Adrenal gland (tissue), 9 donors: ENCODE measurements at regions not wholly inside any gene's neighbourhood (a gene's known extent, or its start where the extent isn't known, plus 50 kb on each side); places are given as distances from the start of the nearest gene placed in this dataset.

ENCODE experiments used
- DNase-seq, 7 donors: peaks; one replicate each; pipeline ENCODE4 v3.0.0-alpha.2; 2019 to 2020
- H3K27ac ChIP-seq, 5 donors: fragments of 200-600 bp; sonication (generic) in 4 of 5; 1 replicate in 3 of 5; 2 replicates in 2 of 5; pipeline versions ENCODE4 v1.5.1 to v1.8.0; 2016 to 2020; ENCODE audit warnings: mild to moderate bottlenecking in 1 of 5
- H3K27me3 ChIP-seq: fragments of 200-600 bp; 2 replicates; pipeline ENCODE4 v1.8.0; 2021
- H3K36me3 ChIP-seq, 2 donors: fragments of 200-600 bp; replicated peaks in 1 of 2; 1 replicate in 1 of 2; 2 replicates in 1 of 2; pipeline versions ENCODE4 v1.5.1 to v1.8.0; 2018 to 2022
- H3K4me1 ChIP-seq, 2 donors: fragments of 200-600 bp; replicated peaks in 1 of 2; 1 replicate in 1 of 2; 2 replicates in 1 of 2; pipeline versions ENCODE4 v1.5.1 to v1.8.0; 2018 to 2021
- H3K4me3 ChIP-seq, 4 donors: fragments of 200-600 bp; sonication (generic) in 3 of 4; one replicate each; pipeline ENCODE4 v1.5.1; 2016 to 2018
- H3K9me3 ChIP-seq, 3 donors: fragments of 200-600 bp; sonication (generic) in 1 of 3; replicated peaks in 1 of 3; 1 replicate in 2 of 3; 2 replicates in 1 of 3; pipeline versions ENCODE4 v1.5.1 to v1.8.0; 2016 to 2021
- CTCF ChIP-seq, 6 experiments: fragments of 450-650 bp in 4 of 6; fragments of 200-600 bp in 2 of 6; sonication (generic) in 1 of 6; IDR thresholded peaks; 1 replicate in 5 of 6; 2 replicates in 1 of 6; pipeline versions ENCODE4 v1.5.1 to v1.8.0; 2016 to 2021; ENCODE audit warnings: antibody characterized with exemption in 6 of 6, mild to moderate bottlenecking in 2 of 6, moderate library complexity in 1 of 6
- POLR2A ChIP-seq, 2 donors: fragments of 450-650 bp; IDR thresholded peaks; one replicate each; pipeline ENCODE4 v1.6.1; 2017; ENCODE audit warnings: antibody characterized with exemption in 2 of 2, mild to moderate bottlenecking in 2 of 2, moderate library complexity in 1 of 2
- WGBS, 4 donors: extraction: QIAGEN DNeasy Blood & Tissue Kit in 2 of 4; methylation state at CpG; one replicate each; pipeline versions ENCODE4 v1.1.5 to v1.1.7; 2013 to 2017; 5-methylcytosine and 5-hydroxymethylcytosine counted together
- intact Hi-C, 2 donors: fragments of 100-400 bp; cut with DNase I; formaldehyde crosslinking; loops; one replicate each; pipeline versions ENCODE4 v1.14.1 to v1.15.0; 2022 to 2023
- donor health status: healthy with polysubstance abuse.
- donor health status: Bipolar disorder and iron deficiency.
- donor health status: DM: yes; HTN: yes; CAD: no.
- donor health status: DM: no; HTN: no; CAD: no.
- donor health status: DM: no; HTN: no; CAD: no.

DNA sequence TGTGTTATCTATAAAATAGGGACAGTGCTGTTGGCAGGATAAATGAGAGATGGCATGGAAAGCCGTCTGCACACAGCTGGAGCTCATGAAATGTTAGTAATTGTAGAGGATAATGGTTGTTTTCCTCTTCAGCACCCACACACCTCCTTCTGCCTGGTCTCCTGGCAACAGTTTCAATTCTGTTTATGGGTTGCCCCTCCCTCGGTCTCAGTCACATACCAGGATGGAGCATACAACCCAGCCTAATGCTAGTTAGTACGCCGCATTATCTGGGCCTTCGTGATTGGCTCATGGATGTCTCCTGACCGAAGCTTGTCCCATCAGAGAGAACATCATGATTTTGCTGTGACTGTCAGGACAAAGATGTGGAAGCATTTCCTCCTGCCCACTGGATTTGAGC, 126.2 kb upstream of the WSCD1 start:
- Histone ChIP-seq H3K27ac (no peak overlapping the region), H3K36me3 (no peaks in the 10 kb centered on the region), H3K4me3 (no peak overlapping the region), H3K4me1 (no peaks in the 10 kb centered on the region), H3K9me3 (no peaks in the 10 kb centered on the region), H3K27me3 (no peaks in the 10 kb centered on the region)
- TF ChIP-seq CTCF (IDR thresholded peaks at IDR 0.05): no peak
- TF ChIP-seq POLR2A (IDR thresholded peaks at IDR 0.05): no peak
- intact Hi-C loops: no loop called here
- WGBS, 4 donors: 71 to 79% (median 74%) methylated on average over 6 of the region's 6 CpGs
- no peak for DNase-seq

DNA sequence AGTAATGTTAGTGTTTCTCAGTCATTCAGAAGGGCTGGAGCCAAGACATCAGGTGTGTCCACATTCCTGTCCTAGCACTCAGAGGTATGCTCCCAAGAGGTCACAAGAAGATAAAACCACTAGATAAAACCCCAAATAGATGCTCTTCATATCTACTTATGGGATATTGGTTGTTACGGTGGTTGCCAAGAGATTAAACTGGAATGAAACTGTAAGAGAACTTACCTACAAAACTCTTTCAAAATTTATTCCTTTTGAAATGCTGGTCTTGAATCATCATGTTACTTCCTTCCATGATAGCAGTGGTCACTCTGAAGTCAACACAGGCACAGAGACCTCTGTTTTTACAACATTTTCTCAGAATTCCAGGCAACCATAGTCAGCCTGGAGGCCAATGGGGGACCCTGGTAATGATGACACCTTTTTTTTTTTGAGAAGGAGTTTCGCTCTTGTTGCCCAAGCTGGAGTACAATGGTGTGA, 122.4 kb upstream of the WSCD1 start:
- no peaks in the 10 kb centered on the region for H3K4me1 ChIP-seq
- no peak overlapping the region for H3K27ac ChIP-seq
- no peak overlapping the region for H3K4me3 ChIP-seq
- no peaks in the 10 kb centered on the region for H3K36me3 ChIP-seq
- no peaks in the 10 kb centered on the region for H3K9me3 ChIP-seq
- H3K27me3 ChIP-seq: peaks cover 3% of the 10 kb centered on the region
- TF ChIP-seq POLR2A (IDR thresholded peaks at IDR 0.05): no peak
- TF ChIP-seq CTCF (IDR thresholded peaks at IDR 0.05): no peak
- intact Hi-C loops: no loop called here
- WGBS, 4 donors: 62 to 92% (median 82%) methylated on average over 2 of the region's 2 CpGs
- DNase-seq: no peak

- no peaks in the 10 kb centered on the region for H3K4me1 ChIP-seq
- no peaks in the 10 kb centered on the region for H3K9me3 ChIP-seq
- TF ChIP-seq POLR2A (IDR thresholded peaks at IDR 0.05): no peak
- TF ChIP-seq CTCF (IDR thresholded peaks at IDR 0.05): no peak
- no peak overlapping the region for H3K27ac ChIP-seq
- intact Hi-C loops: no loop called here
- no peak for DNase-seq
- no peaks in the 10 kb centered on the region for H3K36me3 ChIP-seq
- 68 to 81% (median 80%) methylated on average over 3 of the region's 3 CpGs for WGBS, 4 donors
- peaks cover 3% of the 10 kb centered on the region for H3K27me3 ChIP-seq
- H3K4me3 ChIP-seq: no peak overlapping the region
Observed at GRCh38 chr17:5948811-5949210, 121.4 kb upstream of the WSCD1 start.

- Histone ChIP-seq H3K4me1 (no peaks in the 10 kb centered on the region), H3K27me3 (peaks cover 3% of the 10 kb centered on the region), H3K27ac (no peak overlapping the region), H3K4me3 (no peak overlapping the region), H3K9me3 (peaks cover 0 to 5% (median 0%) of the 10 kb centered on the region in 3 donors), H3K36me3 (no peaks in the 10 kb centered on the region)
- intact Hi-C loops: no loop called here
- DNase-seq: no peak
- no peak for TF ChIP-seq CTCF (IDR thresholded peaks at IDR 0.05)
- TF ChIP-seq POLR2A (IDR thresholded peaks at IDR 0.05): no peak
- WGBS, 4 donors: 17 to 27% (median 23%) methylated on average over 8 of the region's 8 CpGs
Observed at GRCh38 chr17:5950878-5951277, 119.3 kb upstream of the WSCD1 start.
